ENCODE measurements at regions not wholly inside any gene's neighbourhood (a gene's known extent, or its start where the extent isn't known, plus 50 kb on each side); places are given as distances from the start of the nearest gene placed in this dataset.

DNA sequence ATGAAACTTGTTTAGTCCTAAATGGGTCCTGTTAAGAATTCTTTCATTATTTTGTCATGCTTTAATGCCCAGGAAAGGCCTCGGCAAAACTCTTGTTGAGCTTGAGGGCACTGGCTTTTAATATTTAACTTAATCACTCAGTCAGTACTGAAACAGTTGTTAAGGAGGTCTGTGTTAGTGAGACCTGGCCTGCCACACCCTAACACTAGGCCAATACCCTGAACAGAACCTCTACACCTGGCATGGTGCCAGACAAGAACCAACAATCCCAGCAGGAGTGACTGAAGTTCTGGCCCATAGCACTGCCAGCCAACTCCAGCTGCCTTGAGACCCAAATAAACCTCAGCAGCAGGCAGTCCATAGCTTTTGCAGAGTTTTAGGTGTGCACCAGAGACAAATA lies 85.7 kb upstream of the ITM2A start:
- Histone ChIP-seq H3K27me3 (peaks cover 29 to 74% (median 54%) of the 10 kb centered on the region in 11 experiments; a peak in 21 of 22 replicates), H3K36me3 (no peaks in the 10 kb centered on the region), H3K4me1 (peaks cover 0 to 10% (median 0%) of the 10 kb centered on the region in 10 experiments; a peak in 1 of 20 replicates), H3K4me3 (no peak overlapping the region), H4K20me1 (no peaks in the 10 kb centered on the region; a peak in 1 of 22 replicates), H3K9me3 (replicated peaks in 1 of 11) (peaks cover 13 to 30% (median 24%) of the 10 kb centered on the region in 11 experiments; a peak in 21 of 22 replicates), H3K9ac (no peak overlapping the region), H3K4me2 (no peak overlapping the region), H3K27ac (no peak overlapping the region)
- no peak for TF ChIP-seq Cebpa-rat (IDR thresholded peaks at IDR 0.05)

- no peak for TF ChIP-seq Cebpa-rat (IDR thresholded peaks at IDR 0.05)
- H3K27ac ChIP-seq = no peak overlapping the region
- H4K20me1 ChIP-seq = no peaks in the 10 kb centered on the region
Measured at GRCh38 chrX:79444694-79445210, 77.6 kb upstream of the ITM2A start.

DNA sequence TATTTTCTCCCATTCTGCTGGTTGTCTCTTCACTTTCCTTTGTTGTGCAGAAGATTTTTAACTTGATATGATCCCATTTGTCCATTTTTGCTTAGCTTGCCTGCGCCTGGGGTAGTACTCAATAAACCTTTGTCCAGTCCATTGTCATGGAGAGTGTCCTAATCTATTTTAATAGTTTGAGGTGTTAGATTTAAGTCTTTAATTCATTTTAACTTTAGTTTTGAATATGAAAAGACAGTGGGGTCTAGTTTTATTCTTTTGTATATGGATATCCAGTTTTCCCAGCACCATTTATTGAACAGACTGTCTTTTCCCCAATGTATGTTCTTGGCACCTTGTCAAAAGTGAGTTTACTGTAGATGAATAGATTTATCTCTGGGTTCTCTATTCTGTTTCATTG lies 76.0 kb upstream of the ITM2A start:
- peaks cover 64 to 100% (median 88%) of the 10 kb centered on the region in 11 experiments for H3K27me3 ChIP-seq
- TF ChIP-seq Cebpa-rat (IDR thresholded peaks at IDR 0.05) = no peak
- no peaks in the 10 kb centered on the region for H3K9me3 ChIP-seq (replicated peaks in 1 of 11)
- H3K36me3 ChIP-seq = no peaks in the 10 kb centered on the region
- H3K4me2 ChIP-seq = no peak overlapping the region
- no peaks in the 10 kb centered on the region for H4K20me1 ChIP-seq
- no peak overlapping the region for H3K9ac ChIP-seq
- no peak overlapping the region for H3K4me3 ChIP-seq
- no peak overlapping the region for H3K27ac ChIP-seq
- no peaks in the 10 kb centered on the region for H3K4me1 ChIP-seq

More at GRCh38 chrX:79444694-79445210, 77.6 kb upstream of the ITM2A start:
- no peak overlapping the region for H3K4me3 ChIP-seq
- H3K4me2 ChIP-seq = no peak overlapping the region
- peaks cover 58 to 100% (median 89%) of the 10 kb centered on the region in 11 experiments; a peak in 21 of 22 replicates for H3K27me3 ChIP-seq
- H3K4me1 ChIP-seq = no peaks in the 10 kb centered on the region
- no peaks in the 10 kb centered on the region for H3K36me3 ChIP-seq
- no peaks in the 10 kb centered on the region for H3K9me3 ChIP-seq (replicated peaks in 1 of 11)
- no peak overlapping the region for H3K9ac ChIP-seq

DNA sequence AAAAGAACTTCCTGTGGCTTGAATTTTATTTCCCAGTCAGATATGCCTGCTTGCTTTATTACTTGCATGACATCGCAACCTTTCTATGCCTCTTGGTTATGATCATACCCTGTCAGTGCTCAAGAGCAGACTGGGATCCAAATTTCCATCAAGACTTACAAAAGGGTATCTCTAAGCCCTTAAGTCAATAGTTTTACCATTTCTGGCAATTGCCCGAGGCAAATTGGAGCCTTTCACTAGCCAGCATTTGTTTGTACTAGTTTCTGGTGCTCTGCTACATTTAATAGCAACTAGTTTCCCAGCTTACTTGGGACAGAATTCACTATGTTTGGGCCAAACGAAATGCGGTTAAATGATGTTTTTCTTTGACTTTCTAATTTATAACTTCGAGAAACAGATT lies 73.2 kb upstream of the ITM2A start:
- Histone ChIP-seq H3K4me3 (no peak overlapping the region), H3K4me1 (no peaks in the 10 kb centered on the region), H3K9ac (no peak overlapping the region), H3K9me3 (replicated peaks in 1 of 11) (peaks cover 5 to 12% (median 10%) of the 10 kb centered on the region in 11 experiments; a peak in 19 of 22 replicates), H3K27me3 (peaks cover 53 to 99% (median 91%) of the 10 kb centered on the region in 11 experiments), H3K27ac (no peak overlapping the region), H3K36me3 (no peaks in the 10 kb centered on the region), H3K4me2 (no peak overlapping the region), H4K20me1 (no peaks in the 10 kb centered on the region)
- no peak for TF ChIP-seq Cebpa-rat (IDR thresholded peaks at IDR 0.05)

Data from BLaER1 treated with 17β-estradiol and CSF1 and Interleukin-3, amounts not matched to agents 10 nM and 100 nM (cell line).